SH-SY5Y (cell line): ENCODE measurements at regions not wholly inside any gene's neighbourhood (a gene's known extent, or its start where the extent isn't known, plus 50 kb on each side); places are given as distances from the start of the nearest gene placed in this dataset.

Experiments
- GATA2 ChIP-seq: IDR thresholded peaks from 2 replicates; pipeline ENCODE4 v1.6.1; 2011; ENCODE audit warnings: mild to moderate bottlenecking, low read depth, low read length
- GATA3 ChIP-seq: IDR thresholded peaks from 2 replicates; pipeline ENCODE4 v1.6.1; 2011; ENCODE audit warnings: low read depth, mild to moderate bottlenecking, low read length, moderate library complexity

GRCh38 chr2:145757503-145758246 is 1237.8 kb upstream of the ZEB2 start:
- no peak for TF ChIP-seq GATA2
- no peak for TF ChIP-seq GATA3
